GM21723 (cell line): ENCODE measurements at regions not wholly inside any gene's neighbourhood (a gene's known extent, or its start where the extent isn't known, plus 50 kb on each side); places are given as distances from the start of the nearest gene placed in this dataset.
"Not testable (repeated sequence)": the region's sequence is repeated elsewhere in the genome, so short reads cannot be mapped to it uniquely, and the experiment has no call there.

Experiments
- ATAC-seq: cut with Tn5 transposase; IDR thresholded peaks from one replicate; pipeline ENCODE4 v1.9.1; 2021; ENCODE audit warnings: mild to moderate bottlenecking, moderate library complexity; ENCODE audit not compliant: unreplicated experiment

DNA sequence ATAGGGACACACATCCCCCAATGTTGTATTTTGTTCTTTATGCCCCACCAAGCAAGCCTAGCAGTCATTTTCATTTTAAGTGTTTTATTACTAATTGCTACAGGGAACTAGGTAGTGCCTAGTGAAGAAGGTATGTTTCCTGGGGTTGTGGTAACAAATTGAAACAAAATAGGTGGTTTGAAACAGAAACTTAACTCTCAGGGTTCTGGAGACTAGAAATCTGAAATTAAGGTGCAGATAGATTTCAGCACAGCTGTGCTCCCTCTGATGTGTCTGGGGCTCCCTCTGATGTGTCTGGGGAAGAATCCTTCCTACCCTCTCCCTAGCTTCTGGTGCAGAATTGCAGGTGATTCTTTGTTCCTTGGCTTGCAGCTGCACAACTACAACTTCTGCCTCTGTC lies 390.1 kb downstream of the ZFHX3 start:
- ATAC-seq = peak; percentile 94

DNA sequence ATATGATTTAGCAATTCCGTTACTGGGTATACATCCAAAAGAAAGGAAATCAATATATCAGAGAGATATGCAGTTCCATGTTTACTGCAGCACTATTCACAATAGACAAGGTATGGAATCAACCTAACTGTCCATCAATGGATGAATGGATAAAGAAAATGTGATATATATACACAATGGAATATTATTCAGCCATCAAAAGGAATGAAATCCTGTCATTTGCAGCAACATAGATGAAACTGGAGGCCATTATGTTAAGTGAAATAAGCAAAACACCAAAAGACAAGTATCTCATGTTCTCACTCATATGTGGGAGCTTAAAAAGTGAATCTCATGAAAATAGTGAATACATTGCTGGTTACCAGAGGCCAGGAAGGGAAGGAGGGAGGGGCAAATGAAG lies 390.8 kb downstream of the ZFHX3 start:
- ATAC-seq = no peak

DNA sequence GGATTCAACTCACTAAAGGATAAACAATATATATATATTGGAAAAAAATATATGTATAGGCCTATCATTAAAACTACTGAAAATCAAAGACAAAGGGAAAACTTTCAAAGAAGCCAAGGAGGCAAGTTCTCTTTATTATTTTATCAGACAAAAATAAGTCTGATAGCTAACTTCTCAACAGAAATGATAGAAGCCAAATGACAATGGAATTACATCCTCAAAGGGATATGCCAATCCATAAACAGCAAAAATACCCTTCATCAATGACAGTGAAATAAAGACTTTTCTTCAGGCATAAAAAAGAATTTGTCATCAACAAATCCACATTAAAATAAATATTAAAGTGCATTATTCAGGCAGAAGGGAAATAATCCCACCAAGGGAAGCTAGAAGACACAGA lies 393.4 kb downstream of the ZFHX3 start:
- ATAC-seq = no peak

DNA sequence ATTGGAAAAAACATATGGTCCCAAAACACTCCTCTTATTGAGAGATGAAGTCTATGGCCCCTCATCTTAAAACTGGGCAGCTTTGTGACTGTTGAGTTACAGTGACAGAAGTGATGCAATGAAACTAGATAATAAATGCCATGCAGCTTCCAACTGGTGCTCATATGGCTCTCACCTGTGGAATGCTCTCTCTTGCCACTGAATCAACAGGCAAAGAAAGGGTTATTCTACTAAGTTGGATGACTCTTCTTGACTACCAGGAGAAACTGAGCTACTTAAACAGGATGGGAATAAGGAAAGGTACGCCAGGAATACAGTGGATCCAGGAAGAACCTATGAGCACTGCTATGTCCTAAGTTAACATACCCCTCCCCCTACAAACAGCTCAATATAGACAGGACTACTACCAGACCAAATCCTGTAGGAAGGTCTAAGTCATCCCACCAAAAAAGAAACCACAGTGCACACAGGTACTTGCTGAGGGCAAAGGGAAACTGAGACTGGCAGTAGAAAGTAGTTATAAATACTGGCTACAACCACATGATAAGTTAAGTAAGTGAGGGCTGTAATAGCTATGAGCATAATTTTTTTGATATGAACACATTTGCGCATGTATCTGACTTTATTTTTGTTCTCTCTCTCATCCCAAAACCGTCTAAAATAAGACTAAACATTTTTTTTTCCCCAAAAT lies 398.5 kb downstream of the ZFHX3 start:
- no peak for ATAC-seq

DNA sequence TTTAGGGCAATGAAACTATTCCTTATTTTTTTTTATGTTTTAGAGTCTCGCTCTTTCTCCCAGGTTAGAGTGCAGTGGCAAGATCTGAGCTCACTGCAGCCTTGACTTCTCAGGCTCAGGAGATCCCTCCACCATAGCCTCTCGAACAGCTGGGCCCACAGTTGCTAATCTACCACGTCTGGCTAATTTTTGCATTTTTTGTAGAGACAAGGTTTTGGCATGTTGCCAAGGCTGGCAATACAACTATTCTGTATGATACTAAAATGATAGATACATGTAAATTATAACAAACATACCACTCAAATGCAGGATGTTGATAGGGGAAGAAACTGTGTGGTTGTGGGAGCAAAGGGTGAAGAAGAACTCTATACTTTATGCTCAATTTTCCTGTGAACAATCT lies 401.3 kb downstream of the ZFHX3 start:
- ATAC-seq = no peak

DNA sequence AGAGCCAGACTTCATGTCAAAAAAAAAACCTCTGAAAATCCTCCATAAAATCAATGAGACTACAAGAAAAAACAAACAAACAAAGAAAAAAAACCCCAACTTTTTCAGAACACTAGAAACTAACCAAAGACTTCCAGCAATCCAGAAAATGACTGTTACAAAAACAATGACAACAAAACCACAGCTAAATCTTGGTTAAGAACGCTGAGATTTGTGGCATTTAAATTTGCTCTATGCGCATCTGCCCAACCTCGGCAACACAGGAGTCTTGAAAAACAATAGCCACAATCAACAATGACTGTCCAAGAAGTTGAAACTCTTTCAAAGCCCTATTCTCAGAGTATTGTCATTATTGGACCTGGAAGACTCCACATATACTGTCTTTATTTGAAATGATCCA lies 402.4 kb downstream of the ZFHX3 start:
- ATAC-seq = no peak

DNA sequence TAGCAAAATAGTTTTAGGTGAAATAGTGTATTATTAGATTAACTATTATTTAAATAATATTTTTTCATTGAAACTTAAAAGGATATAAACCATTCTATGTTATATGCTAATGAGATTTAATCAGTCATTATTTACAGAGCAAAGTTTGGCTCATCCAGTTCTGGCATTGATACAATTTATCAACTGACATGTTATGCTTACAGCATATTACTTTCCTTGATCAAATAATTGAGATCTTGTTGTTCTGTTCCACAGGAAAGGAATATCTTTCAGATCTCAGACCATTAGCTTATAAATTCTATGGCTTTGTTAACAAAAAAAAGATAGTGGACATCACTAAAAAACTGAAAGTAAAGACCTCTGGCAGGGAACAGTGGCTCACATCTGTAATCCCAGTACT lies 403.0 kb downstream of the ZFHX3 start:
- ATAC-seq = no peak

DNA sequence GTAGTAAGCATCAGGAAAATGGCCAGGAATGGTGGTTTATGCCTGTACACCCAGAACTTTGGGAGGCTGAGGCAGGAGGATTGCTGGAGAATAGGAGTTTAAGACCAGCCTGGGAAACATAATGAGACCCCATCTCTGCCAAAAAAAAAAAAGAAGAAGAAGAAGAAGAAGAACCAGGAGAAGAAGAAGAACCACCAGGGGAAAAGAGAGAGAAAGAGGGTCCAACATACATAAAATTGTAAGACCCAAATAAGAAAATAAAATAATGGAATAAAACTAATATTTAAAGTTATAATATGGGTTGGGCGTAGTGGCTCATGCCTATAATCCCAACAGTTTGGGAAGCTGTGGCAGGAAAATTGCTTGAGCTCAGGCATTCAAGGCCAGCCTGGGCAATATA lies 408.4 kb downstream of the ZFHX3 start:
- no peak for ATAC-seq

DNA sequence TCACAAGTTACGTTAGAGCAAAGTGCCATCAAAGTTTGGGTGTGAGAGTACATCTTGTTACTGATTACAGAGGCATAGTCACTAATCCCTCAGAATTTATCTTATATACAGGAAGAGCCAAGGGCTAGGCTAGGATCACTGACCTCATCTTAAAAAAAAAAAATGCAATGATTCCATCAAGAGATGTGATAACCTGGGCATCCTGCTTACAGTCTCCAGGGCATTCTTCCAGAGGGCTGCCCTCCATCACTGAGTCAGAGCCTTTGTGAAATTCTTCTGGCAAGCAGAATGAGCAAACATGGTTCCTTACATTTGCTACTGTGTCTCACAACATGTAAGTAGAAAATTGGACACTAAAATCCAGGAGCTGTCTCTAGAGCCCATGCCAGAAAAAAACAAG lies 410.6 kb downstream of the ZFHX3 start:
- no peak for ATAC-seq

DNA sequence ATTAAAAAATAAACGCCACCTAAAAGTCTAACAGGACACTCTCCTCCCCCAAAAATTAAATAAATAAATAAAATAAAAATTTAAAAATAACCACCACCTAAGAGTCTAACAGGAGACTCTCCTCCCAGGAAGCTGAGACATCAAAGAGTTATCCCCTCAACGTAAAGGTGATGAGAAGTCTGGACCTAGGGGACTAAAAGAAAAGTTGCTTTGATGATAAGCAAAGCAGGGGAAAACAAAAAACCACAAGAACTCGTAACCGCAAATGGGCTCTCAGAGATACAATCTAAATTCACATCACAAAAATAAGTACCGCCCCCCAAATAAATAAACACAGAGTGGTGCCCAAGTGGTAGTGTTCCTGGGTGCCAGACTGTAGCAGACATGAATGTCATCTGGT lies 412.2 kb downstream of the ZFHX3 start:
- no peak for ATAC-seq

DNA sequence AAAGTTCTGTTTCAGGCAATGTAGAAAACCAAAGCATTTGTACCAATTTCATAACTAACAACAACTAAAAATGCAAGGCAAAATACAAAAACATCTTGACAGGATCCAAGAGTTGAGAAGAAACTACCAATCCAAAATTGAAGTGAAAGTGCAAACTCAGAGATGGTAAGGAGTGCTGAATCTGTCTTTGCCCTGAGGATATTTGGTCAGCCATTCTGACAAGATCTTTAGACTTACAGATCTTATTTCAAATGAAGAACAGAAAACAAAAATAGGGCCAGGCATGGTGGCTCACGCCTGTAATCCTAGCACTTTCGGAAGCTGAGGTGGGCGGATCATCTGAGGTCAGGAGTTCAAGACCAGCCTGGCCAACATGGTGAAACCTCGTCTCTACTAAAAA lies 412.8 kb downstream of the ZFHX3 start:
- no peak for ATAC-seq

DNA sequence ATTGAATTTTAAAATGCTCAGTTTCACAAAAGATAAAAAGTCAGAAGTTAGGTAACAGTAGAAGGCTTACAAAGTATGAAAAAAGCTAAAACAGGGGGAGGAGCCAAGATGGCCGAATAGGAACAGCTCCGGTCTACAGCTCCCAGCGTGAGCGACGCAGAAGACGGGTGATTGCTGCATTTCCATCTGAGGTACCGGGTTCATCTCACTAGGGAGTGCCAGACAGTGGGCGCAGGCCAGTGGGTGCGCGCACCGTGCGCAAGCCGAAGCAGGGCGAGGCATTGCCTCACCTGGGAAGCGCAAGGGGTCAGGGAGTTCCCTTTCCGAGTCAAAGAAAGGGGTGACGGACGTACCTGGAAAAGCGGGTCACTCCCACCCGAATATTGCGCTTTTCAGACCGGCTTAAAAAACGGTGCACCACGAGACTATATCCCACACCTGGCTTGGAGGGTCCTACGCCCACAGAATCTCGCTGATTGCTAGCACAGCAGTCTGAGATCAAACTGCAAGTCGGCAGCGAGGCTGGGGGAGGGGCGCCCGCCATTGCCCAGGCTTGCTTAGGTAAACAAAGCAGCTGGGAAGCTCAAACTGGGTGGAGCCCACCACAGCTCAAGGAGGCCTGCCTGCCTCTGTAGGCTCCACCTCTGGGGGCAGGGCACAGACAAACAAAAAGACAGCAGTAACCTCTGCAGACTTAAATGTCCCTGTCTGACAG lies 420.6 kb downstream of the ZFHX3 start:
- ATAC-seq = not testable (repeated sequence)

DNA sequence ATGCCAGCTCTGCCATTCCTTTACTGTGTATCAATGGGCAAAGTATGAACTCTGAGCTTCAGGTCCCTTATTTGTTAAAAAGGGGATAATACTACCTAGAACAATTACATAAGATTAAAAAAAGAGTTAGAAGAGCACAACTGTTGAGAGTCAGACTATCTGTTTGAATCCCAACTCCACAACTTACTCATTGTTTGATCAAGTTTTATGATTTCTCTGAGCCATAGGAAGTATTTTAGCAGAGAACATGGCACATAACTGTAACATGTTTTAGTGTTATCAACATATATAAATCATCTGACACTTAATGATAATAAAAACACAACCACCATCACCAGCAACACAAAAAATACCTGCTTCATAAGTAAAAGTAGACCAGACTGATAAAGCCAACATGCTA lies 421.3 kb downstream of the ZFHX3 start:
- ATAC-seq = no peak

DNA sequence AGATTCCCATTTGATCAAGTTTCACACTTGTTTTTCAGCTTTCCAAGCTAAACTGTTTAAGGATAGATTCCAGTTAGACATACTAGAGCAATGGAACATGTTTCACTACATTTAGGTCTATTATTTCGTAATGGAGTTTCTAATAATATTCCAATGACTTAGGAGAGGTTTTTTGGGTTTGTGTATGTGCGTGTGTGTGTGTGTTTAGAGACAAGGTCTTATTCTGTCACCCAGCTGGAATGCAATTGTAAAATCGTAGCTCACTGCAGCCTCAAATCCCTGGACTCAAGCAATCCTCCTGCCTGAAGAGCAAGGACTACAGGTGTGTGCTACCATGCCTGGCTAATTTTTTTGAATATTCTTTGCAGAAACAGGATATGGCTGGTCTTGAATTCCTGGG lies 426.3 kb downstream of the ZFHX3 start:
- ATAC-seq = no peak

DNA sequence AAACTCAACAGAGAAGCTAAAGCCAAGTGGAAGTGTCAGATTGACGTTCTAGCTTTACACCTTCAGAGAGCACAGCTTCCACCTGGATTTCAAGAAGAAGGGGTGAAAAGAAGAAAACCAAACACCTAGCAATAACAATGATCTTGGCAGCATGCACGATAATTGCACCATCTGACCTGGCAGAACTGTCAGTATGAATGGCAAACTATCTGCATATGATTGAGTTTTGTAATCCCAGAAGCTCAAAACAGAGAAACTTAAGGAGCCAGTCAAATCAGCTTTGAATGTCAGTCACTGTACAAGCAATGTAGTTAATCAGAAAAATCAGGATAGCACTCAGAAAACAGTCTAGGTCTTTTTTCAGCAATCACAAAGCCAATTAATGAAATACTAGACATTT lies 427.1 kb downstream of the ZFHX3 start:
- ATAC-seq = no peak

DNA sequence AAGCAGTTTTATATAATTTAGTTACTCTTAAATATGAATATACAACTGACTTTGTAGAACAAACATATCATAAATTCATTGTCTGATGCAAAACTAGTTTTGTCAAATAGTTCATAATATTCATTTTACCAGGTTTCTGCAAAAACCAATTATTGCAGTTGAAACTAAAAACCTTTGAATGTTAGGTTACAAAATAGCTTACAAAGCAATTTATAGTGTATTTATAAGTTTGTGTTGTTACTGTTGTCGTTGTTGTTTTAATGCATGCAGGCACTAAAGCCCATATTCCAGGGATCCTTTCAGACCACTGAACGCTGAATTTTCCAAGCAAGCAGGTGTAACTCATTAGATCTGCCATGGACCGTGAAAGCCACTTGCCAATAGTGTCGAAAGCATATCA lies 427.6 kb downstream of the ZFHX3 start:
- ATAC-seq = no peak

DNA sequence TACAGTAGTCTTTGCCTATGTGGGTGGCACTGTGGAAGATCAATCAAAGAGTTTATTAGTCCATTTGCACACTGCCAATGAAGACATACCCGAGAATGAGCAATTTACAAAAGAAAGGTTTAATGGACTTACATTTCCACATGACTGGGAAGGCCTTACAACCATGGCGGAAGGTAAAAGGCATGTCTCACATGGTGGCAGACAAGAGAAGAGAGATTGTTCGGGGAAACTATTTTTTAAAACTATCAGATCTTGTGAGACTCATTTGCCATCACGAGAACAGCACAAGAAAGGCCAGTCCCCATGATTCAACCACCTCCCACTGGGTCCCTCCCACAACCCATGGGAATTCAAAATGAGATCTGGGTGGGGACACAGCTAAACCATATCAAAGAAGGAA lies 432.1 kb downstream of the ZFHX3 start:
- no peak for ATAC-seq

DNA sequence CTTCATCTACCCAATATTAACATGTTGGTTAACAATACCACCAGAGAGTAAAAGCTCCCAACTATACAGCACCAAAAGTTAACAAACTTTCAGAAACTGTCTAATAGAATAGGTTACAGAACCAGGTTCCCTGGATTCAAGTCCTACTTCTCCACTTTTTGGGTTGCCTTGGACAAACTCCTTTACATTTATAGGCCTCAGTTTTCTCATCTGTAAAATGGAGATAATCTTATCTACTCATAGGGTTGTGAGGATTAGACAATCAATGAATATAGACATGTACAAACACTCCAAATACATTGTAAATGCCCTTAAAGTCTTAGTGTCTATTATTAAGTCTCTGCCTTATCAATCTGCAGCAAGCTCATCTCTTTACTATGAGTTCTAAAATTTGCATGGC lies 435.2 kb downstream of the ZFHX3 start:
- ATAC-seq = no peak

DNA sequence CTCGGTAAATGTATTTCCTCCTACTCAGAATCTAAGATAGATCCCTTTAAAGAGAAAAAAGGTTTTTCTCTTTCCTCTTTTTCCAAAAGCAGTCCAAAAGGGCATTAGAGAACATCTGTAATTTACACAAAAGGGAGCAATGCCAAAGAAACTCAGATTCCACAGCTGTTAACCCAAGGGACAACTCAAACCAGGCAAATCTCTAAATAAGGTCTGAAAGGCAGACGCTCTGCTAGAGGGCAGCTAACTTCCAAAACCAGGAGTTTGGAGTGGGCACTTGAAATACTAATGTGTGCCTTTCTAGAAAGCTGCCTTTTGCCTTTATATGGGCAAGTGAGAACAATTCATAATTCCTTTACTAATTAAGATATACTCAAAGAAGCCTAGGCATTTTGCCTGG lies 435.7 kb downstream of the ZFHX3 start:
- ATAC-seq = no peak

DNA sequence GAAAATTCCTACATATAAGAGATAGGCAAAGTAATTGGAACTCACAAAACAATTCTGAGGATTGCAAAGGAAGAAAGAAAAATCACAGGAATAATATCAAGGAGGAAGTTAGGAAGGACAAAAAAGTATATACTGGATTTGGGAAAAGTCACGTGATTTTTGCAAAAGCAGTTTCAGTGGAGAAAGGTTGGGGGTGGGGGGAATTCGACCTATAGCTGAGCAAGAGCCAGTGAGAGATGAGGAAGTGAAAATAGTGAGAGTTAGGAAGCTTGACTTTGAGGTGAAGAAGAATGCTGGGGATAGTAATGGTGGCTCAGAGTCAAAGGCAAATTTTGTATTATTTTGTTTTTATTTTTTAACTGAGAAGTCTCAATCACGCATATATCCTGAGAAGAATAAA lies 438.0 kb upstream of the PMFBP1 start:
- no peak for ATAC-seq

DNA sequence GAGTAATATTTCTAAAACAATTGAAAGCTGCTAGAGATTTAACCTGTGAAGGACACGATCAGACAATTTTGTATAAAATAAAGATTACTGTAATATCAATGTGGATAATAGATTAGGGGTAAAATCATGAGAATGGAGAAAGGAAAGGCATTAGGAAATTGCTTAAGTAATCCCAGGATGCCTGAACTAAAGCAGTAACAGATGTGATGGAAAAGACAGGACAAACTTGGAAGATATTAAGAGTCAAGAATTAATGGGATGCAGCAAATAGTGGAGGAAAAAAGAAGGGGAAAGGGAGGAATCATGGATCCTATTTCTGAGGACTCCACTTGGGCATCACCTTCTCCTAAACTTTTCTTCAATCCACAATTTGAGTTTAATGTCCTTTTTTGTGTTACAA lies 437.1 kb upstream of the PMFBP1 start:
- no peak for ATAC-seq

DNA sequence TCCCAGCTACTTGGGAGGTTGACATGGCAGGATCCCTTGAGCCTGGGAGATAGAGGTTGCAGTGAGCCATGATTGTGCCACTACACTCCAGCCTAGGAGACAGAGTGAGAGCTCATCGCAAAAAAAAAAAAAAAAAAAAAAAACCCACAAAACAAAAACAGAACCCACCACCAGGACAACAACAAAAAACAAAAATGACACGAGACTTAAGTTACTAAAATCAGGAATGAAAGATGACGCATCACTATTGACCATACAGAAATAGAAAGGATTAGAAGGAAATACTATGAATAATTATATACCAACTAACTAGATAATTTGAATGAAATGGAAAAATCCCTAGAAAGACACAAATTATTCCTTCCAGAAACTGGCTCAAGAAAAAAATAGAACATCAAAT lies 432.4 kb upstream of the PMFBP1 start:
- ATAC-seq = peak; percentile 74

DNA sequence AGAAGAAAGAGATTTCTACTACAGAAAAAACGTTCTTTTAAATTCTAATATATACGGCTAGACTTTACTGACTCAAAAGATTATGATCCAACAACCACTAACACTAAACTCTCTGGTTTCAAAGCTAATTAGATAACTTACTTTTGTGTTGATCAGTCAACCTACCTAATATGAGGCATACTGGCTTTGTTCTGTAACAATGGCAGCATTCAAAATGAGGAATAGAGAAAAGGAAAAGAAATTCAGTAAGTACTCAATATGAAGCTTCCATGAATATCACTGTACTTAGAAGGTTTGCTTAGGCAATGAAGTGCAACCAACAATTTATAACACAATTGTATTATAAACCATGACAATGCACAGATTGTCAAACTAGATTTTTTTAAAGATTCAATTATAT lies 430.5 kb upstream of the PMFBP1 start:
- ATAC-seq = no peak
